Lung (tissue), 11 donors: ENCODE measurements at regions not wholly inside any gene's neighbourhood (a gene's known extent, or its start where the extent isn't known, plus 50 kb on each side); places are given as distances from the start of the nearest gene placed in this dataset.
"Not testable (repeated sequence)": the region's sequence is repeated elsewhere in the genome, so short reads cannot be mapped to it uniquely, and the experiment has no call there.

Experiments
- ATAC-seq: fragments of 200-7000 bp; cut with Tn5 transposase; one replicate; pipeline ENCODE4 v1.9.1; 2020; ENCODE audit warnings: moderate number of reproducible peaks; ENCODE audit not compliant: insufficient read depth, low FRiP score
- DNase-seq, 3 donors: peaks; one replicate each; pipeline ENCODE4 v3.0.0-alpha.2; 2013 to 2017
- H3K27ac ChIP-seq, 2 donors: one replicate each; pipeline ENCODE4 v1.5.1; 2013; ENCODE audit warnings: mild to moderate bottlenecking in 2 of 2, moderate library complexity in 2 of 2, control low read depth in 1 of 2, inconsistent platforms in 1 of 2, low read depth in 1 of 2, low read length in 1 of 2
- H3K27me3 ChIP-seq, 3 donors: one replicate each; pipeline ENCODE4 v1.5.1; 2013; ENCODE audit warnings: low read length in 2 of 3; ENCODE audit not compliant: control insufficient read depth in 3 of 3, insufficient read depth in 3 of 3
- H3K36me3 ChIP-seq, 4 donors: one replicate each; pipeline ENCODE4 v1.5.1; 2013; ENCODE audit warnings: low read length in 4 of 4, mild to moderate bottlenecking in 1 of 4, moderate library complexity in 1 of 4; ENCODE audit not compliant: control insufficient read depth in 4 of 4, insufficient read depth in 4 of 4
- H3K4me1 ChIP-seq, 5 donors: one replicate each; pipeline ENCODE4 v1.5.1; 2013; ENCODE audit warnings: low read length in 5 of 5, mild to moderate bottlenecking in 2 of 5, moderate library complexity in 1 of 5; ENCODE audit not compliant: control insufficient read depth in 5 of 5, insufficient read depth in 5 of 5
- H3K4me3 ChIP-seq: one replicate; pipeline ENCODE4 v1.5.1; 2013; ENCODE audit warnings: mild to moderate bottlenecking, control low read depth, moderate library complexity
- H3K9ac ChIP-seq, 2 donors: one replicate each; pipeline ENCODE4 v1.5.1; 2013; ENCODE audit warnings: low read length in 2 of 2, control low read depth in 1 of 2; ENCODE audit not compliant: insufficient read depth in 1 of 2
- H3K9me3 ChIP-seq, 4 donors: one replicate each; pipeline ENCODE4 v1.5.1; 2013; ENCODE audit warnings: low read length in 3 of 4, mild to moderate bottlenecking in 1 of 4, moderate library complexity in 1 of 4; ENCODE audit not compliant: control insufficient read depth in 4 of 4, insufficient read depth in 3 of 4
- CTCF ChIP-seq: IDR thresholded peaks from 2 replicates; pipeline ENCODE4 v1.5.1; 2012; ENCODE audit warnings: mild to moderate bottlenecking; ENCODE audit errors: control extremely low read depth, extremely low read depth
- WGBS, 2 donors: extraction: QIAGEN DNeasy Blood & Tissue Kit; methylation state at CpG; one replicate each; pipeline ENCODE4 v1.1.7; 2013; 5-methylcytosine and 5-hydroxymethylcytosine counted together
- donor health status: control.
- donor health status: control.
- donor health status: Bipolar disorder and iron deficiency.
- donor health status: healthy.
- donor health status: DM: yes; HTN: yes; CAD: no.

GRCh38 chr7:142511801-142512200 is 237.5 kb upstream of the PRSS1 start:
- Histone ChIP-seq H3K9ac (no peak overlapping the region), H3K4me3 (no peak overlapping the region), H3K27ac (no peak overlapping the region), H3K36me3 (no peaks in the 10 kb centered on the region), H3K27me3 (no peaks in the 10 kb centered on the region), H3K4me1 (no peaks in the 10 kb centered on the region), H3K9me3 (no peaks in the 10 kb centered on the region)
- ATAC-seq, result no peak
- WGBS, 2 donors, result 89 to 91% methylated on average over 7 of the region's 7 CpGs
- DNase-seq, result no peak
- no peak for TF ChIP-seq CTCF

- no peak for ATAC-seq
- TF ChIP-seq CTCF, result no peak
- WGBS, 2 donors, result 71 to 84% methylated on average over 3 of the region's 3 CpGs
- Histone ChIP-seq H3K4me3 (no peak overlapping the region), H3K36me3 (no peaks in the 10 kb centered on the region), H3K27me3 (no peaks in the 10 kb centered on the region), H3K27ac (no peak overlapping the region), H3K4me1 (no peaks in the 10 kb centered on the region), H3K9ac (no peak overlapping the region), H3K9me3 (no peaks in the 10 kb centered on the region)
- no peak for DNase-seq
Observed at GRCh38 chr7:142511374-142511773, 237.9 kb upstream of the PRSS1 start.

- H3K9ac ChIP-seq, H3K27ac ChIP-seq, H3K27me3 ChIP-seq, H3K4me1 ChIP-seq, ATAC-seq, DNase-seq, H3K4me3 ChIP-seq, H3K9me3 ChIP-seq, H3K36me3 ChIP-seq: not testable (repeated sequence)
- WGBS, 2 donors, result 69 to 77% methylated on average over 3 of the region's 3 CpGs
Observed at GRCh38 chr7:142509235-142509634, 240.0 kb upstream of the PRSS1 start.

- Histone ChIP-seq H3K9ac (no peak overlapping the region), H3K4me3 (no peak overlapping the region), H3K4me1 (no peaks in the 10 kb centered on the region), H3K27ac (no peak overlapping the region), H3K27me3 (no peaks in the 10 kb centered on the region), H3K36me3 (no peaks in the 10 kb centered on the region), H3K9me3 (no peaks in the 10 kb centered on the region)
- ATAC-seq, result no peak
- WGBS, 2 donors, result 67 to 73% methylated on average over 4 of the region's 4 CpGs
- TF ChIP-seq CTCF, result no peak
- DNase-seq, result no peak
Observed at GRCh38 chr7:142508251-142508650, 241.0 kb upstream of the PRSS1 start.
